ENCODE measurements at regions not wholly inside any gene's neighbourhood (a gene's known extent, or its start where the extent isn't known, plus 50 kb on each side); places are given as distances from the start of the nearest gene placed in this dataset.

GRCh38 chr16:88288303-88288702 is 94.5 kb upstream of the ZNF469 start:
- Histone ChIP-seq H3K27me3 (ENCODE audit: control insufficient read depth, insufficient read depth, low read length) (no peaks in the 10 kb centered on the region), H3K4me3 (ENCODE audit: low read length) (no peak overlapping the region), H3K4me2 (ENCODE audit: low read length) (no peak overlapping the region), H3K4me1 (ENCODE audit: control insufficient read depth, insufficient read depth, low read length) (no peaks in the 10 kb centered on the region), H3K36me3 (ENCODE audit: insufficient read depth, low read length) (no peaks in the 10 kb centered on the region), H3K9me3 (replicated peaks; ENCODE audit: low read length) (peaks cover 24% of the 10 kb centered on the region), H3K9ac (ENCODE audit: low read depth, low read length) (no peak overlapping the region)

GRCh38 chr16:88289001-88289400 is 93.8 kb upstream of the ZNF469 start:
- Histone ChIP-seq H3K36me3 (ENCODE audit: insufficient read depth, low read length) (no peaks in the 10 kb centered on the region), H3K4me3 (ENCODE audit: low read length) (no peak overlapping the region), H3K27me3 (ENCODE audit: control insufficient read depth, insufficient read depth, low read length) (no peaks in the 10 kb centered on the region), H3K4me1 (ENCODE audit: control insufficient read depth, insufficient read depth, low read length) (no peaks in the 10 kb centered on the region), H3K9ac (ENCODE audit: low read depth, low read length) (no peak overlapping the region), H3K9me3 (replicated peaks; ENCODE audit: low read length) (peaks cover 24% of the 10 kb centered on the region), H3K4me2 (ENCODE audit: low read length) (no peak overlapping the region)

GRCh38 chr16:88289561-88289960 is 93.2 kb upstream of the ZNF469 start:
- Histone ChIP-seq H3K9me3 (replicated peaks; ENCODE audit: low read length) (peaks cover 24% of the 10 kb centered on the region), H3K27me3 (ENCODE audit: control insufficient read depth, insufficient read depth, low read length) (no peaks in the 10 kb centered on the region), H3K4me3 (ENCODE audit: low read length) (no peak overlapping the region), H3K9ac (ENCODE audit: low read depth, low read length) (no peak overlapping the region), H3K4me1 (ENCODE audit: control insufficient read depth, insufficient read depth, low read length) (no peaks in the 10 kb centered on the region), H3K4me2 (ENCODE audit: low read length) (no peak overlapping the region), H3K36me3 (ENCODE audit: insufficient read depth, low read length) (no peaks in the 10 kb centered on the region)

GRCh38 chr16:88289968-88290401 is 92.8 kb upstream of the ZNF469 start:
- Histone ChIP-seq H3K27me3 (ENCODE audit: control insufficient read depth, insufficient read depth, low read length) (no peaks in the 10 kb centered on the region), H3K4me1 (ENCODE audit: control insufficient read depth, insufficient read depth, low read length) (no peaks in the 10 kb centered on the region), H3K36me3 (ENCODE audit: insufficient read depth, low read length) (no peaks in the 10 kb centered on the region), H3K9ac (ENCODE audit: low read depth, low read length) (no peak overlapping the region), H3K9me3 (replicated peaks; ENCODE audit: low read length) (peaks cover 24% of the 10 kb centered on the region), H3K4me2 (ENCODE audit: low read length) (no peak overlapping the region), H3K4me3 (ENCODE audit: low read length) (no peak overlapping the region)

- H3K4me2 ChIP-seq (ENCODE audit: low read length), result no peak overlapping the region
- H3K4me1 ChIP-seq (ENCODE audit: control insufficient read depth, insufficient read depth, low read length), result no peaks in the 10 kb centered on the region
- H3K9me3 ChIP-seq (replicated peaks; ENCODE audit: low read length), result peaks cover 23% of the 10 kb centered on the region
- H3K27me3 ChIP-seq (ENCODE audit: control insufficient read depth, insufficient read depth, low read length), result no peaks in the 10 kb centered on the region
- H3K4me3 ChIP-seq (ENCODE audit: low read length), result no peak overlapping the region
- no peak overlapping the region for H3K9ac ChIP-seq (ENCODE audit: low read depth, low read length)
- no peaks in the 10 kb centered on the region for H3K36me3 ChIP-seq (ENCODE audit: insufficient read depth, low read length)
These were observed 91.6 kb upstream of the ZNF469 start for GRCh38 chr16:88290850-88291830.

GRCh38 chr16:88292007-88292970 is 90.5 kb upstream of the ZNF469 start:
- H3K4me2 ChIP-seq (ENCODE audit: low read length), result no peak overlapping the region
- no peaks in the 10 kb centered on the region for H3K36me3 ChIP-seq (ENCODE audit: insufficient read depth, low read length)
- H3K9ac ChIP-seq (ENCODE audit: low read depth, low read length), result no peak overlapping the region
- no peak overlapping the region for H3K4me3 ChIP-seq (ENCODE audit: low read length)
- H3K9me3 ChIP-seq (replicated peaks; ENCODE audit: low read length), result peaks cover 12% of the 10 kb centered on the region
- H3K27me3 ChIP-seq (ENCODE audit: control insufficient read depth, insufficient read depth, low read length), result no peaks in the 10 kb centered on the region
- no peaks in the 10 kb centered on the region for H3K4me1 ChIP-seq (ENCODE audit: control insufficient read depth, insufficient read depth, low read length)

GRCh38 chr16:88293097-88293496 is 89.7 kb upstream of the ZNF469 start:
- no peak overlapping the region for H3K4me3 ChIP-seq (ENCODE audit: low read length)
- no peak overlapping the region for H3K4me2 ChIP-seq (ENCODE audit: low read length)
- H3K4me1 ChIP-seq (ENCODE audit: control insufficient read depth, insufficient read depth, low read length), result peaks cover 3% of the 10 kb centered on the region
- no peaks in the 10 kb centered on the region for H3K36me3 ChIP-seq (ENCODE audit: insufficient read depth, low read length)
- no peaks in the 10 kb centered on the region for H3K27me3 ChIP-seq (ENCODE audit: control insufficient read depth, insufficient read depth, low read length)
- H3K9ac ChIP-seq (ENCODE audit: low read depth, low read length), result no peak overlapping the region
- H3K9me3 ChIP-seq (replicated peaks; ENCODE audit: low read length), result peaks cover 5% of the 10 kb centered on the region

GRCh38 chr16:88295671-88296436 is 86.9 kb upstream of the ZNF469 start:
- Histone ChIP-seq H3K9ac (ENCODE audit: low read depth, low read length) (no peak overlapping the region), H3K4me2 (ENCODE audit: low read length) (no peak overlapping the region), H3K36me3 (ENCODE audit: insufficient read depth, low read length) (no peaks in the 10 kb centered on the region), H3K27me3 (ENCODE audit: control insufficient read depth, insufficient read depth, low read length) (no peaks in the 10 kb centered on the region), H3K4me1 (ENCODE audit: control insufficient read depth, insufficient read depth, low read length) (peaks cover 26% of the 10 kb centered on the region), H3K9me3 (replicated peaks; ENCODE audit: low read length) (no peaks in the 10 kb centered on the region), H3K4me3 (ENCODE audit: low read length) (no peak overlapping the region)

GRCh38 chr16:88296437-88297177 is 86.2 kb upstream of the ZNF469 start:
- H3K9ac ChIP-seq (ENCODE audit: low read depth, low read length), result no peak overlapping the region
- H3K4me2 ChIP-seq (ENCODE audit: low read length), result no peak overlapping the region
- H3K4me3 ChIP-seq (ENCODE audit: low read length), result no peak overlapping the region
- H3K4me1 ChIP-seq (ENCODE audit: control insufficient read depth, insufficient read depth, low read length), result peaks cover 29% of the 10 kb centered on the region
- no peaks in the 10 kb centered on the region for H3K9me3 ChIP-seq (replicated peaks; ENCODE audit: low read length)
- no peaks in the 10 kb centered on the region for H3K36me3 ChIP-seq (ENCODE audit: insufficient read depth, low read length)
- no peaks in the 10 kb centered on the region for H3K27me3 ChIP-seq (ENCODE audit: control insufficient read depth, insufficient read depth, low read length)

GRCh38 chr16:88297178-88297720 is 85.5 kb upstream of the ZNF469 start:
- Histone ChIP-seq H3K4me1 (ENCODE audit: control insufficient read depth, insufficient read depth, low read length) (peaks cover 35% of the 10 kb centered on the region), H3K27me3 (ENCODE audit: control insufficient read depth, insufficient read depth, low read length) (no peaks in the 10 kb centered on the region), H3K9ac (ENCODE audit: low read depth, low read length) (no peak overlapping the region)

More at GRCh38 chr16:88297178-88297720, 85.5 kb upstream of the ZNF469 start:
- H3K4me3 ChIP-seq (ENCODE audit: low read length), result no peak overlapping the region
- H3K9me3 ChIP-seq (replicated peaks; ENCODE audit: low read length), result no peaks in the 10 kb centered on the region
- H3K36me3 ChIP-seq (ENCODE audit: insufficient read depth, low read length), result no peaks in the 10 kb centered on the region
- H3K4me2 ChIP-seq (ENCODE audit: low read length), result no peak overlapping the region

All from skeletal muscle satellite cell (primary cell).